Trophoblast cell (in vitro differentiated cells and primary cell): ENCODE measurements at regions not wholly inside any gene's neighbourhood (a gene's known extent, or its start where the extent isn't known, plus 50 kb on each side); places are given as distances from the start of the nearest gene placed in this dataset.

Source experiments
- DNase-seq, 2 donors: peaks; one replicate each; pipeline ENCODE4 v3.0.0-alpha.2; 2016
- H2AFZ ChIP-seq: 2 replicates; pipeline ENCODE4 v1.6.1; 2013; ENCODE audit warnings: low read length, moderate library complexity, mild to moderate bottlenecking; ENCODE audit not compliant: insufficient read depth, poor library complexity
- H2AK5ac ChIP-seq: 2 replicates; pipeline ENCODE4 v1.6.1; 2013; ENCODE audit warnings: mild to moderate bottlenecking, low read length
- H2BK120ac ChIP-seq: 2 replicates; pipeline ENCODE4 v1.6.1; 2013; ENCODE audit warnings: low read length, mild to moderate bottlenecking, moderate library complexity; ENCODE audit not compliant: insufficient read depth, poor library complexity
- H2BK12ac ChIP-seq: 2 replicates; pipeline ENCODE4 v1.6.1; 2013; ENCODE audit warnings: mild to moderate bottlenecking, low read length, moderate library complexity
- H2BK5ac ChIP-seq: 2 replicates; pipeline ENCODE4 v1.6.1; 2013; ENCODE audit warnings: low read length, low read depth, moderate library complexity, mild to moderate bottlenecking; ENCODE audit not compliant: poor library complexity
- H3K14ac ChIP-seq: 2 replicates; pipeline ENCODE4 v1.6.1; 2013; ENCODE audit warnings: mild to moderate bottlenecking, low read length
- H3K18ac ChIP-seq: 2 replicates; pipeline ENCODE4 v1.6.1; 2013; ENCODE audit warnings: mild to moderate bottlenecking, low read length
- H3K23ac ChIP-seq: 2 replicates; pipeline ENCODE4 v1.6.1; 2013; ENCODE audit warnings: low read length
- H3K27ac ChIP-seq: 2 replicates; pipeline ENCODE4 v1.5.1; 2013; ENCODE audit warnings: low read depth, mild to moderate bottlenecking, inconsistent platforms, low read length, moderate library complexity
- H3K27me3 ChIP-seq: 2 replicates; pipeline ENCODE4 v1.6.1; 2013; ENCODE audit warnings: inconsistent platforms, mild to moderate bottlenecking, low read length, moderate library complexity; ENCODE audit not compliant: insufficient read depth
- H3K36me3 ChIP-seq, 2 experiments: 1 replicate in 1 of 2; 2 replicates in 1 of 2; pipeline ENCODE4 v1.6.1; 2013; ENCODE audit warnings: low read length in 2 of 2, mild to moderate bottlenecking in 2 of 2, moderate library complexity in 1 of 2; ENCODE audit not compliant: insufficient read depth in 2 of 2, control insufficient read depth in 1 of 2
- H3K4ac ChIP-seq: 2 replicates; pipeline ENCODE4 v1.6.1; 2013; ENCODE audit warnings: low read depth, mild to moderate bottlenecking, low read length, moderate library complexity
- H3K4me1 ChIP-seq, 2 experiments: 1 replicate in 1 of 2; 2 replicates in 1 of 2; pipeline ENCODE4 v1.6.1; 2013; ENCODE audit warnings: low read length in 2 of 2, mild to moderate bottlenecking in 2 of 2, moderate library complexity in 1 of 2; ENCODE audit not compliant: insufficient read depth in 2 of 2, control insufficient read depth in 1 of 2
- H3K4me2 ChIP-seq: 2 replicates; pipeline ENCODE4 v1.6.1; 2013; ENCODE audit warnings: inconsistent platforms, mild to moderate bottlenecking, low read length, moderate library complexity
- H3K4me3 ChIP-seq: 2 replicates; pipeline ENCODE4 v1.5.1; 2013; ENCODE audit warnings: mild to moderate bottlenecking, low read depth, low read length, inconsistent platforms
- H3K79me1 ChIP-seq: one replicate; pipeline ENCODE4 v1.6.1; 2013; ENCODE audit warnings: low read length
- H3K79me2 ChIP-seq: 2 replicates; pipeline ENCODE4 v1.6.1; 2013; ENCODE audit warnings: low read length, mild to moderate bottlenecking; ENCODE audit not compliant: control insufficient read depth, insufficient read depth, poor library complexity
- H3K9ac ChIP-seq: 2 replicates; pipeline ENCODE4 v1.6.1; 2013; ENCODE audit warnings: mild to moderate bottlenecking, low read length
- H3K9me3 ChIP-seq: 2 replicates; pipeline ENCODE4 v1.6.1; 2013; ENCODE audit warnings: low read depth, mild to moderate bottlenecking, control low read depth, inconsistent platforms, low read length; ENCODE audit not compliant: insufficient read depth
- H4K12ac ChIP-seq: 2 replicates; pipeline ENCODE4 v1.6.1; 2013; ENCODE audit warnings: low read depth, mild to moderate bottlenecking, low read length, moderate library complexity
- H4K8ac ChIP-seq: 2 replicates; pipeline ENCODE4 v1.6.1; 2013; ENCODE audit warnings: low read depth, mild to moderate bottlenecking, low read length, moderate library complexity
- H4K91ac ChIP-seq: one replicate; pipeline ENCODE4 v1.6.1; 2013; ENCODE audit warnings: low read depth, mild to moderate bottlenecking, low read length, moderate library complexity
- WGBS: extraction: QIAGEN DNeasy Blood & Tissue Kit; methylation state at CpG from one replicate; pipeline ENCODE4 v1.1.7; 2013; ENCODE audit warnings: missing lambda C conversion rate; ENCODE audit not compliant: insufficient read length, insufficient coverage; ENCODE audit errors: extremely low coverage; 5-methylcytosine and 5-hydroxymethylcytosine counted together

DNA sequence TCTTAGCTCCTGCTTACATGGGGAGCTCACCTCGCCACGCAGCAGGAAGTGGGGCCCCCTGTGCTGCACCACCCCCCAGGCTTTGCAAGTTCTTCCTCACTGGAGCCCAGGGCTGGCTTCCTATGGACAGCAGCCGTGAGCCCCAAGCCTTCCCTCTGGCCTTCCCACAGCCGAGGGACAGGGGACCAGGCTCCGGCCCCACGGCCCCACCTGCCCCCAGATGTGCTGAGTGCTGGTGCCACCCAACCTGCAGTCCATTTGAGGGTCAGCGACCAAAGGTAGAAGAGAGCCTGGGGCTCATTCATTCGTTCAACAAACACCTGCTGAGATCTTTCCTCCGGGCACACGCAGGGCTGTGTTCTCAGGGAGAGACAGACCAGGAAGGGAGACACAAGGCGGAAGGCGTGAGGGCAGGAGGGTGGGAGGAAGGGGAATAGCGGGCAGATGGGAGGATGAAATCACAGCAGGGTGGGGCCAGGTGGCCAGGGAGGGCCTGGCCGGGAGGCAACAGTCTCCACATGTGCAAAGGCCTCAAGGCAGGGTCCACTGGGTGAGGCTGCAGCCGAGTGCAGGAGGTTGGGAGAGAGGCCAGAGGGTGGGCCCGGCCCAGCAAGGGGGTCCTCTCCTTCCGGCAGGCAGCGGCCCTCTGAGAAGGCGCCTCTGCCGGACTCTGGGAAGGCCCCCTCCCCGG lies 100.1 kb downstream of the FOXL3 start:
- Histone ChIP-seq H3K9ac (no peak overlapping the region), H3K14ac (no peak overlapping the region), H3K23ac (no peak overlapping the region), H4K91ac (no peak overlapping the region), H3K79me1 (no peaks in the 10 kb centered on the region), H3K79me2 (no peaks in the 10 kb centered on the region), H2BK12ac (no peak overlapping the region), H3K18ac (no peak overlapping the region), H3K4ac (no peak overlapping the region), H2AFZ (no peak overlapping the region), H2BK120ac (no peak overlapping the region), H3K27me3 (no peaks in the 10 kb centered on the region), H4K8ac (no peak overlapping the region), H3K4me3 (peak overlapping the region; percentile 13), H2AK5ac (no peak overlapping the region), H3K9me3 (peaks cover 12% of the 10 kb centered on the region), H3K27ac (no peak overlapping the region), H3K4me2 (no peak overlapping the region), H3K4me1 (no peaks in the 10 kb centered on the region), H3K36me3 (no peaks in the 10 kb centered on the region), H4K12ac (no peak overlapping the region), H2BK5ac (no peak overlapping the region)
- no CpG with 5 or more reads among the region's 21 CpGs for WGBS
- no peak for DNase-seq

DNA sequence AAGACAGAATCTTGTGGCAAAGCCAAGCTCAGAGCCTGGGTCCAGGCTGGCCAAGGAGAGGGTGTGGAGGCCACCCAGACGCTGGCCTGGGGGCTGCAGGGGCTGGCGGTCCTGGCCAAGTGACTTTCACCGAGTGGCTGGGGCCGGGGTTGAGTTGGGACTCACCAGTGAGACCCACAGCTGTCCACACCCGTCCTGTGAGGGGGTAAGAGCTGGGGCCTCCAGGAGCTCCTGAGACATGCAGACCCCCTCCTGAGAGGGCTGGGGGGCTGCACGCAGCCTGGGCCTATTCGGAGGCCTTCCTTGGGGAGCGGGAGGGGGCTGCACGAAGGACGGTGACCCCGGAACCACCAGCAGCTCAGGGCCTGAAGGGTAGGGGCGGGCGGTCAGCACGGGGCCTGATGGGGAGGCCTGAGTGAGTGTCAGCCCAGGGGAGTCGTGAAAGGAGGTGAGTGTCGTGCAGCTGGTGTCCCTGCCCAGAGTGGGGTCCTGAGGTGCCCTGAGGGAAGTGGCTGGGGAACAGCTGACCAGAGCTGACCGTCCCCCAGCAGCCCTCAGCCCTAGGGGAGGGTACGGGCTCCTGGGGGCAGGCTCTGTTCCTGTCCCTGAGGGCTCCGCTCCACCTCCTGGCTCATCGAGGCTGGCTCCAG lies 100.9 kb downstream of the FOXL3 start:
- no peak overlapping the region for H3K23ac ChIP-seq
- H3K4me1 ChIP-seq: no peaks in the 10 kb centered on the region
- no peak overlapping the region for H3K27ac ChIP-seq
- H3K4ac ChIP-seq: no peak overlapping the region
- H3K4me2 ChIP-seq: no peak overlapping the region
- no peak overlapping the region for H2AK5ac ChIP-seq
- no peak overlapping the region for H4K91ac ChIP-seq
- H2BK120ac ChIP-seq: no peak overlapping the region
- H3K9me3 ChIP-seq: peaks cover 9% of the 10 kb centered on the region
- no peaks in the 10 kb centered on the region for H3K27me3 ChIP-seq
- no peak overlapping the region for H3K9ac ChIP-seq
- H3K14ac ChIP-seq: no peak overlapping the region
- no peaks in the 10 kb centered on the region for H3K79me2 ChIP-seq
- no peak overlapping the region for H4K8ac ChIP-seq
- no peak overlapping the region for H4K12ac ChIP-seq
- H3K4me3 ChIP-seq: no peak overlapping the region
- no peak overlapping the region for H2AFZ ChIP-seq
- no CpG with 5 or more reads among the region's 20 CpGs for WGBS
- no peaks in the 10 kb centered on the region for H3K36me3 ChIP-seq
- DNase-seq: no peak
- no peak overlapping the region for H2BK5ac ChIP-seq
- no peak overlapping the region for H3K18ac ChIP-seq
- H3K79me1 ChIP-seq: no peaks in the 10 kb centered on the region
- H2BK12ac ChIP-seq: no peak overlapping the region

- no peaks in the 10 kb centered on the region for H3K27me3 ChIP-seq
- no peak overlapping the region for H3K4ac ChIP-seq
- no peaks in the 10 kb centered on the region for H3K79me2 ChIP-seq
- no peak overlapping the region for H4K12ac ChIP-seq
- no peak overlapping the region for H2BK120ac ChIP-seq
- no peak overlapping the region for H3K23ac ChIP-seq
- H3K14ac ChIP-seq: no peak overlapping the region
- H3K9me3 ChIP-seq: peaks cover 9% of the 10 kb centered on the region
- H4K91ac ChIP-seq: no peak overlapping the region
- no peak overlapping the region for H2BK12ac ChIP-seq
- no peaks in the 10 kb centered on the region for H3K79me1 ChIP-seq
- H3K4me3 ChIP-seq: no peak overlapping the region
- no peaks in the 10 kb centered on the region for H3K4me1 ChIP-seq
- DNase-seq: no peak
- no peak overlapping the region for H2AK5ac ChIP-seq
- no peak overlapping the region for H2BK5ac ChIP-seq
- H3K9ac ChIP-seq: no peak overlapping the region
- H3K27ac ChIP-seq: no peak overlapping the region
- no peak overlapping the region for H4K8ac ChIP-seq
- no peaks in the 10 kb centered on the region for H3K36me3 ChIP-seq
- no peak overlapping the region for H3K18ac ChIP-seq
- H3K4me2 ChIP-seq: no peak overlapping the region
- WGBS: no CpG with 5 or more reads among the region's 26 CpGs
- no peak overlapping the region for H2AFZ ChIP-seq
Observed at GRCh38 chr7:391411-391951, 101.5 kb downstream of the FOXL3 start.

GRCh38 chr7:391961-392524 lies 102.1 kb downstream of the FOXL3 start:
- Histone ChIP-seq H2AK5ac (no peak overlapping the region), H3K27ac (no peak overlapping the region), H2BK12ac (no peak overlapping the region), H3K4ac (no peak overlapping the region), H3K4me3 (no peak overlapping the region), H3K4me1 (no peaks in the 10 kb centered on the region), H3K23ac (no peak overlapping the region), H3K79me1 (no peaks in the 10 kb centered on the region), H2BK5ac (no peak overlapping the region), H3K79me2 (no peaks in the 10 kb centered on the region), H4K91ac (no peak overlapping the region), H2AFZ (no peak overlapping the region), H3K9me3 (peaks cover 12% of the 10 kb centered on the region), H3K9ac (no peak overlapping the region), H3K18ac (no peak overlapping the region), H4K8ac (no peak overlapping the region), H2BK120ac (no peak overlapping the region), H3K36me3 (no peaks in the 10 kb centered on the region), H3K27me3 (no peaks in the 10 kb centered on the region), H3K14ac (no peak overlapping the region), H3K4me2 (no peak overlapping the region), H4K12ac (no peak overlapping the region)
- no CpG with 5 or more reads among the region's 25 CpGs for WGBS
- no peak for DNase-seq
